ENCODE measurements at regions not wholly inside any gene's neighbourhood (a gene's known extent, or its start where the extent isn't known, plus 50 kb on each side); places are given as distances from the start of the nearest gene placed in this dataset.

- TF ChIP-seq, protein P1, sequence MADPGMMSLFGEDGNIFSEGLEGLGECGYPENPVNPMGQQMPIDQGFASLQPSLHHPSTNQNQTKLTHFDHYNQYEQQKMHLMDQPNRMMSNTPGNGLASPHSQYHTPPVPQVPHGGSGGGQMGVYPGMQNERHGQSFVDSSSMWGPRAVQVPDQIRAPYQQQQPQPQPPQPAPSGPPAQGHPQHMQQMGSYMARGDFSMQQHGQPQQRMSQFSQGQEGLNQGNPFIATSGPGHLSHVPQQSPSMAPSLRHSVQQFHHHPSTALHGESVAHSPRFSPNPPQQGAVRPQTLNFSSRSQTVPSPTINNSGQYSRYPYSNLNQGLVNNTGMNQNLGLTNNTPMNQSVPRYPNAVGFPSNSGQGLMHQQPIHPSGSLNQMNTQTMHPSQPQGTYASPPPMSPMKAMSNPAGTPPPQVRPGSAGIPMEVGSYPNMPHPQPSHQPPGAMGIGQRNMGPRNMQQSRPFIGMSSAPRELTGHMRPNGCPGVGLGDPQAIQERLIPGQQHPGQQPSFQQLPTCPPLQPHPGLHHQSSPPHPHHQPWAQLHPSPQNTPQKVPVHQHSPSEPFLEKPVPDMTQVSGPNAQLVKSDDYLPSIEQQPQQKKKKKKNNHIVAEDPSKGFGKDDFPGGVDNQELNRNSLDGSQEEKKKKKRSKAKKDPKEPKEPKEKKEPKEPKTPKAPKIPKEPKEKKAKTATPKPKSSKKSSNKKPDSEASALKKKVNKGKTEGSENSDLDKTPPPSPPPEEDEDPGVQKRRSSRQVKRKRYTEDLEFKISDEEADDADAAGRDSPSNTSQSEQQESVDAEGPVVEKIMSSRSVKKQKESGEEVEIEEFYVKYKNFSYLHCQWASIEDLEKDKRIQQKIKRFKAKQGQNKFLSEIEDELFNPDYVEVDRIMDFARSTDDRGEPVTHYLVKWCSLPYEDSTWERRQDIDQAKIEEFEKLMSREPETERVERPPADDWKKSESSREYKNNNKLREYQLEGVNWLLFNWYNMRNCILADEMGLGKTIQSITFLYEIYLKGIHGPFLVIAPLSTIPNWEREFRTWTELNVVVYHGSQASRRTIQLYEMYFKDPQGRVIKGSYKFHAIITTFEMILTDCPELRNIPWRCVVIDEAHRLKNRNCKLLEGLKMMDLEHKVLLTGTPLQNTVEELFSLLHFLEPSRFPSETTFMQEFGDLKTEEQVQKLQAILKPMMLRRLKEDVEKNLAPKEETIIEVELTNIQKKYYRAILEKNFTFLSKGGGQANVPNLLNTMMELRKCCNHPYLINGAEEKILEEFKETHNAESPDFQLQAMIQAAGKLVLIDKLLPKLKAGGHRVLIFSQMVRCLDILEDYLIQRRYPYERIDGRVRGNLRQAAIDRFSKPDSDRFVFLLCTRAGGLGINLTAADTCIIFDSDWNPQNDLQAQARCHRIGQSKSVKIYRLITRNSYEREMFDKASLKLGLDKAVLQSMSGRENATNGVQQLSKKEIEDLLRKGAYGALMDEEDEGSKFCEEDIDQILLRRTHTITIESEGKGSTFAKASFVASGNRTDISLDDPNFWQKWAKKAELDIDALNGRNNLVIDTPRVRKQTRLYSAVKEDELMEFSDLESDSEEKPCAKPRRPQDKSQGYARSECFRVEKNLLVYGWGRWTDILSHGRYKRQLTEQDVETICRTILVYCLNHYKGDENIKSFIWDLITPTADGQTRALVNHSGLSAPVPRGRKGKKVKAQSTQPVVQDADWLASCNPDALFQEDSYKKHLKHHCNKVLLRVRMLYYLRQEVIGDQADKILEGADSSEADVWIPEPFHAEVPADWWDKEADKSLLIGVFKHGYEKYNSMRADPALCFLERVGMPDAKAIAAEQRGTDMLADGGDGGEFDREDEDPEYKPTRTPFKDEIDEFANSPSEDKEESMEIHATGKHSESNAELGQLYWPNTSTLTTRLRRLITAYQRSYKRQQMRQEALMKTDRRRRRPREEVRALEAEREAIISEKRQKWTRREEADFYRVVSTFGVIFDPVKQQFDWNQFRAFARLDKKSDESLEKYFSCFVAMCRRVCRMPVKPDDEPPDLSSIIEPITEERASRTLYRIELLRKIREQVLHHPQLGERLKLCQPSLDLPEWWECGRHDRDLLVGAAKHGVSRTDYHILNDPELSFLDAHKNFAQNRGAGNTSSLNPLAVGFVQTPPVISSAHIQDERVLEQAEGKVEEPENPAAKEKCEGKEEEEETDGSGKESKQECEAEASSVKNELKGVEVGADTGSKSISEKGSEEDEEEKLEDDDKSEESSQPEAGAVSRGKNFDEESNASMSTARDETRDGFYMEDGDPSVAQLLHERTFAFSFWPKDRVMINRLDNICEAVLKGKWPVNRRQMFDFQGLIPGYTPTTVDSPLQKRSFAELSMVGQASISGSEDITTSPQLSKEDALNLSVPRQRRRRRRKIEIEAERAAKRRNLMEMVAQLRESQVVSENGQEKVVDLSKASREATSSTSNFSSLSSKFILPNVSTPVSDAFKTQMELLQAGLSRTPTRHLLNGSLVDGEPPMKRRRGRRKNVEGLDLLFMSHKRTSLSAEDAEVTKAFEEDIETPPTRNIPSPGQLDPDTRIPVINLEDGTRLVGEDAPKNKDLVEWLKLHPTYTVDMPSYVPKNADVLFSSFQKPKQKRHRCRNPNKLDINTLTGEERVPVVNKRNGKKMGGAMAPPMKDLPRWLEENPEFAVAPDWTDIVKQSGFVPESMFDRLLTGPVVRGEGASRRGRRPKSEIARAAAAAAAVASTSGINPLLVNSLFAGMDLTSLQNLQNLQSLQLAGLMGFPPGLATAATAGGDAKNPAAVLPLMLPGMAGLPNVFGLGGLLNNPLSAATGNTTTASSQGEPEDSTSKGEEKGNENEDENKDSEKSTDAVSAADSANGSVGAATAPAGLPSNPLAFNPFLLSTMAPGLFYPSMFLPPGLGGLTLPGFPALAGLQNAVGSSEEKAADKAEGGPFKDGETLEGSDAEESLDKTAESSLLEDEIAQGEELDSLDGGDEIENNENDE (IDR thresholded peaks at IDR 0.05; ENCODE audit: insufficient replicate concordance, low read length), result no peak
These were observed 566.5 kb upstream of the ADGRL2 start (continued) for GRCh38 chr1:81234237-81234636.

Data from H1 (cell line).